H1 (cell line): ENCODE measurements at regions not wholly inside any gene's neighbourhood (a gene's known extent, or its start where the extent isn't known, plus 50 kb on each side); places are given as distances from the start of the nearest gene placed in this dataset.

Experiments used
- CTCF ChIA-PET: fragments of 300-600 bp; sonication (Branson Sonifier 250); formaldehyde crosslinking; loops from one replicate; lab custom pipeline; 2021; ENCODE audit not compliant: partially characterized antibody; lab: Charles Lee
- POLR2A ChIA-PET: fragments of 300-600 bp; sonication (Branson Sonifier 250); formaldehyde crosslinking; loops from one replicate; lab custom pipeline; 2021; ENCODE audit warnings: inconsistent platforms; ENCODE audit not compliant: partially characterized antibody; lab: Charles Lee
- DNase-seq, 2 experiments: peaks; one replicate each; pipeline versions ENCODE4 v3.0.0 to v3.0.0-alpha.2; 2010 to 2022; ENCODE audit warnings: low spot score in 2 of 2, low read depth in 1 of 2, mixed read lengths in 1 of 2
- FAIRE-seq: peaks from 2 replicates; lab custom pipeline; 2011; peaks lifted over from hg19 to GRCh38; lab: Jason Lieb, UNC
- H2AFZ ChIP-seq: 2 replicates; pipeline ENCODE4 v1.8.1; 2012; ENCODE audit warnings: low read length, inconsistent platforms
- H2AK5ac ChIP-seq: 2 replicates; pipeline ENCODE4 v1.6.1; 2013; ENCODE audit warnings: low read depth, low read length
- H2BK120ac ChIP-seq: replicated peaks from 2 replicates; pipeline ENCODE3; 2013; ENCODE audit warnings: low read depth, low read length, inconsistent platforms
- H2BK12ac ChIP-seq: 2 replicates; pipeline ENCODE4 v1.6.1; 2013; ENCODE audit warnings: low read depth, low read length
- H2BK15ac ChIP-seq: 2 replicates; pipeline ENCODE4 v1.6.1; 2013; ENCODE audit warnings: low read length
- H2BK20ac ChIP-seq: 2 replicates; pipeline ENCODE4 v1.6.1; 2013; ENCODE audit warnings: low read length
- H2BK5ac ChIP-seq: 2 replicates; pipeline ENCODE4 v1.6.1; 2013; ENCODE audit warnings: low read depth, low read length
- H3K14ac ChIP-seq: 2 replicates; pipeline ENCODE4 v1.6.1; 2013; ENCODE audit warnings: inconsistent platforms; ENCODE audit not compliant: insufficient read length
- H3K18ac ChIP-seq: 2 replicates; pipeline ENCODE4 v1.6.1; 2013; ENCODE audit warnings: low read length; ENCODE audit errors: extremely low read depth
- H3K23ac ChIP-seq: 2 replicates; pipeline ENCODE4 v1.6.1; 2013; ENCODE audit warnings: inconsistent platforms; ENCODE audit not compliant: insufficient read length
- H3K23me2 ChIP-seq: 2 replicates; pipeline ENCODE4 v1.6.1; 2013; ENCODE audit warnings: low read depth, low read length
- H3K27ac ChIP-seq: 2 replicates; pipeline ENCODE4 v1.6.1; 2011; ENCODE audit warnings: low read depth, low read length, inconsistent platforms
- H3K27me3 ChIP-seq, 4 experiments: replicated peaks in 1 of 4; 1 replicate in 1 of 4; 2 replicates in 3 of 4; pipeline versions ENCODE4 v1.6.1 to v1.8.1; 2011 to 2013; ENCODE audit warnings: low read length in 3 of 4, mild to moderate bottlenecking in 3 of 4, inconsistent platforms in 2 of 4, mixed read lengths in 2 of 4, moderate library complexity in 1 of 4; ENCODE audit not compliant: control insufficient read depth in 3 of 4, insufficient read depth in 3 of 4; ENCODE audit errors: extremely low read depth in 1 of 4
- H3K36me3 ChIP-seq, 4 experiments: 2 replicates each; pipeline versions ENCODE4 v1.6.1 to v1.8.1; 2011 to 2013; ENCODE audit warnings: mild to moderate bottlenecking in 4 of 4, low read length in 3 of 4, moderate library complexity in 2 of 4, control low read depth in 1 of 4, inconsistent platforms in 1 of 4; ENCODE audit not compliant: insufficient read depth in 4 of 4, control insufficient read depth in 2 of 4
- H3K4ac ChIP-seq: replicated peaks from 2 replicates; pipeline ENCODE3; 2013; ENCODE audit warnings: low read length, low read depth, mixed read lengths, inconsistent platforms; ENCODE audit not compliant: insufficient read length
- H3K4me1 ChIP-seq, 4 experiments: replicated peaks in 1 of 4; 1 replicate in 1 of 4; 2 replicates in 3 of 4; pipeline versions ENCODE4 v1.6.1 to v1.8.1; 2011 to 2013; ENCODE audit warnings: low read length in 3 of 4, inconsistent platforms in 2 of 4, mixed read lengths in 1 of 4; ENCODE audit not compliant: insufficient read depth in 4 of 4, control insufficient read depth in 3 of 4
- H3K4me2 ChIP-seq, 2 experiments: 2 replicates each; pipeline versions ENCODE4 v1.6.1 to v1.8.1; 2011 to 2013; ENCODE audit warnings: low read depth in 2 of 2, low read length in 2 of 2, control low read depth in 1 of 2, inconsistent platforms in 1 of 2, mild to moderate bottlenecking in 1 of 2; ENCODE audit not compliant: insufficient read depth in 1 of 2
- H3K4me3 ChIP-seq, 4 experiments: fragments of 200-600, 300-600 bp in 1 of 4; sonication (generic), shearing (Covaris generic), sonication (Bioruptor Twin) in 1 of 4; 2 replicates each; pipeline versions ENCODE4 v1.5.1 to v1.8.1; 2011 to 2016; ENCODE audit warnings: low read length in 4 of 4, low read depth in 3 of 4, control low read depth in 2 of 4, inconsistent platforms in 2 of 4, mild to moderate bottlenecking in 2 of 4, mixed read lengths in 1 of 4, moderate library complexity in 1 of 4; ENCODE audit not compliant: insufficient read depth in 2 of 4; ENCODE audit errors: extremely low read depth in 1 of 4
- H3K56ac ChIP-seq: replicated peaks from 2 replicates; pipeline ENCODE3; 2013; ENCODE audit warnings: low read depth, mild to moderate bottlenecking, mixed read lengths, low read length, inconsistent platforms; ENCODE audit not compliant: insufficient read length
- H3K79me1 ChIP-seq: 2 replicates; pipeline ENCODE4 v1.6.1; 2013; ENCODE audit warnings: low read depth, low read length, control low read depth
- H3K79me2 ChIP-seq, 2 experiments: 2 replicates each; pipeline versions ENCODE4 v1.6.1 to v1.8.1; 2012 to 2013; ENCODE audit warnings: low read length in 2 of 2, mild to moderate bottlenecking in 2 of 2, inconsistent platforms in 1 of 2; ENCODE audit not compliant: insufficient read depth in 2 of 2, control insufficient read depth in 1 of 2
- H3K9ac ChIP-seq, 4 experiments: replicated peaks in 1 of 4; 1 replicate in 1 of 4; 2 replicates in 3 of 4; pipeline versions ENCODE4 v1.6.1 to v1.8.1; 2011 to 2013; ENCODE audit warnings: low read depth in 3 of 4, low read length in 3 of 4, control low read depth in 2 of 4, mild to moderate bottlenecking in 2 of 4, moderate library complexity in 2 of 4, inconsistent platforms in 1 of 4; ENCODE audit errors: extremely low read depth in 1 of 4
- H3K9me3 ChIP-seq, 2 experiments: 2 replicates each; pipeline versions ENCODE4 v1.6.1 to v1.8.1; 2012 to 2013; ENCODE audit warnings: mild to moderate bottlenecking in 2 of 2, moderate library complexity in 2 of 2, control low read depth in 1 of 2, inconsistent platforms in 1 of 2, low read depth in 1 of 2, low read length in 1 of 2, mixed read lengths in 1 of 2; ENCODE audit not compliant: insufficient read depth in 2 of 2
- H4K20me1 ChIP-seq, 2 experiments: replicated peaks in 1 of 2; 2 replicates each; pipeline versions ENCODE3 to v1.8.1; 2011 to 2013; ENCODE audit warnings: inconsistent platforms in 2 of 2, low read length in 2 of 2, mild to moderate bottlenecking in 1 of 2; ENCODE audit not compliant: insufficient read depth in 2 of 2, control insufficient read depth in 1 of 2
- H4K5ac ChIP-seq: 2 replicates; pipeline ENCODE4 v1.6.1; 2013; ENCODE audit warnings: low read length, low read depth, mixed read lengths, inconsistent platforms; ENCODE audit not compliant: insufficient read length
- H4K8ac ChIP-seq: 2 replicates; pipeline ENCODE4 v1.8.0; 2013; ENCODE audit warnings: mild to moderate bottlenecking, moderate library complexity, low read length, inconsistent platforms; ENCODE audit not compliant: insufficient read depth; ENCODE audit errors: extremely low read depth
- H4K91ac ChIP-seq: replicated peaks from 2 replicates; pipeline ENCODE3; 2013; ENCODE audit warnings: low read length, mixed read lengths, inconsistent platforms; ENCODE audit not compliant: insufficient read length
- ASH2L ChIP-seq: fragments of 200-600, 300-600 bp; sonication (generic); IDR thresholded peaks from one replicate; pipeline ENCODE4 v1.7.1; 2017; ENCODE audit warnings: low read length
- GTF2F1 ChIP-seq: IDR thresholded peaks from 2 replicates; pipeline ENCODE4 v1.6.1; 2012; ENCODE audit warnings: low read depth, low read length, improper control_type of control experiment, borderline replicate concordance
- HDAC2 ChIP-seq, 2 experiments: fragments of 300-600 bp in 1 of 2; sonication (generic) in 1 of 2; IDR thresholded peaks; 2 replicates each; pipeline ENCODE4 v1.6.1; 2011 to 2012; ENCODE audit warnings: low read depth in 2 of 2, low read length in 2 of 2, mild to moderate bottlenecking in 2 of 2, moderate library complexity in 2 of 2, borderline replicate concordance in 1 of 2, inconsistent platforms in 1 of 2
- JUN ChIP-seq: IDR thresholded peaks from 2 replicates; pipeline ENCODE4 v1.6.1; 2011; ENCODE audit warnings: low read depth, mild to moderate bottlenecking, improper control_type of control experiment, low read length
- JUND ChIP-seq: IDR thresholded peaks from 2 replicates; pipeline ENCODE4 v1.6.1; 2011; ENCODE audit warnings: mild to moderate bottlenecking, improper control_type of control experiment, low read length
- MAFK ChIP-seq: IDR thresholded peaks from 2 replicates; pipeline ENCODE4 v1.6.1; 2012; ENCODE audit warnings: low read depth, mild to moderate bottlenecking, improper control_type of control experiment, low read length
- POLR2A ChIP-seq, 2 experiments: IDR thresholded peaks; 1 replicate in 1 of 2; 2 replicates in 1 of 2; pipeline ENCODE4 v1.6.1; 2011; ENCODE audit warnings: low read depth in 2 of 2, low read length in 2 of 2, mild to moderate bottlenecking in 2 of 2; ENCODE audit errors: control extremely low read depth in 1 of 2
- POU5F1 ChIP-seq: IDR thresholded peaks from 2 replicates; pipeline ENCODE4 v1.6.1; 2011; ENCODE audit warnings: low read depth, mild to moderate bottlenecking, low read length, moderate library complexity
- RBBP5 ChIP-seq: IDR thresholded peaks from 2 replicates; pipeline ENCODE4 v1.7.1; 2012; ENCODE audit warnings: low read depth, mild to moderate bottlenecking, inconsistent platforms, low read length, moderate library complexity, borderline replicate concordance
- TBP ChIP-seq: IDR thresholded peaks from 2 replicates; pipeline ENCODE4 v1.6.1; 2011; ENCODE audit warnings: low read depth, low read length, improper control_type of control experiment
- WGBS, 2 experiments: shearing (Covaris generic) in 1 of 2; methylation state at CpG; one replicate each; pipeline versions ENCODE4 v1.1.6 to v1.1.7; 2013 to 2015; ENCODE audit warnings: low lambda C conversion rate in 2 of 2, mixed read lengths in 2 of 2, inconsistent platforms in 1 of 2, low coverage in 1 of 2, missing lambda C conversion rate in 1 of 2; ENCODE audit not compliant: insufficient replicate concordance in 2 of 2, insufficient coverage in 1 of 2, insufficient read length in 1 of 2; ENCODE audit errors: extremely low coverage in 1 of 2, missing lambda C conversion rate in 1 of 2; 5-methylcytosine and 5-hydroxymethylcytosine counted together

GRCh38 chr12:34600592-34601462 is 578.5 kb downstream of the ALG10 start:
- ChIA-PET POLR2A (no interaction called here), CTCF (no interaction called here)
- H3K4ac ChIP-seq, result no peak overlapping the region
- H2BK20ac ChIP-seq, result no peak overlapping the region
- no peak overlapping the region for H2BK120ac ChIP-seq
- H4K8ac ChIP-seq, result no peak overlapping the region
- TF ChIP-seq ASH2L (no peak), RBBP5 (no peak), TBP (no peak), JUN (no peak), MAFK (no peak), HDAC2 (IDR thresholded peaks at IDR 0.05; ENCODE audit: borderline replicate concordance in 1 of 2, low read depth in 2 of 2, low read length in 2 of 2) (no peak), JUND (no peak), POU5F1 (no peak), POLR2A (IDR thresholded peaks at IDR 0.05; ENCODE audit: control extremely low read depth in 1 of 2, low read depth in 2 of 2, low read length in 2 of 2) (no peak), GTF2F1 (no peak)
- no peaks in the 10 kb centered on the region for H3K23me2 ChIP-seq
- H3K9me3 ChIP-seq, result peaks cover 85 to 100% of the 10 kb centered on the region in 2 experiments
- no peak overlapping the region for H3K14ac ChIP-seq
- FAIRE-seq, result no peak
- H2BK12ac ChIP-seq, result no peak overlapping the region
- H3K79me2 ChIP-seq, result no peaks in the 10 kb centered on the region
- no peak overlapping the region for H4K5ac ChIP-seq
- DNase-seq, result no peak
- no peaks in the 10 kb centered on the region for H3K4me1 ChIP-seq
- WGBS, 2 experiments, result 81% methylated on average over 24 of the region's 35 CpGs; no CpG with 5 or more reads in 1 of the 2 experiments
- no peak overlapping the region for H2AFZ ChIP-seq
- no peak overlapping the region for H3K56ac ChIP-seq
- H3K23ac ChIP-seq, result no peak overlapping the region
- no peak overlapping the region for H2AK5ac ChIP-seq
- no peak overlapping the region for H3K27ac ChIP-seq
- no peak overlapping the region for H2BK5ac ChIP-seq
- no peaks in the 10 kb centered on the region for H4K20me1 ChIP-seq
- no peak overlapping the region for H3K9ac ChIP-seq
- H3K27me3 ChIP-seq, result no peaks in the 10 kb centered on the region
- H3K18ac ChIP-seq, result no peak overlapping the region
- no peak overlapping the region for H3K4me2 ChIP-seq
- no peaks in the 10 kb centered on the region for H3K36me3 ChIP-seq
- H4K91ac ChIP-seq, result no peak overlapping the region
- no peak overlapping the region for H3K4me3 ChIP-seq
- no peaks in the 10 kb centered on the region for H3K79me1 ChIP-seq
- no peak overlapping the region for H2BK15ac ChIP-seq
